ENCODE measurements at regions not wholly inside any gene's neighbourhood (a gene's known extent, or its start where the extent isn't known, plus 50 kb on each side); places are given as distances from the start of the nearest gene placed in this dataset.

GRCh38 chr12:91461061-91461460, 278.4 kb upstream of the DCN start:
- TF ChIP-seq CTCF (IDR thresholded peaks at IDR 0.05; ENCODE audit: insufficient read depth, low read length, poor library complexity, severe bottlenecking): no peak
- no peak for TF ChIP-seq EZH2phosphoT487 (conservative IDR thresholded peaks at IDR 0.05; ENCODE audit: low read length)

All from SU-DHL-6 (cell line).